Epithelial cell of proximal tubule (primary cell): ENCODE measurements at regions not wholly inside any gene's neighbourhood (a gene's known extent, or its start where the extent isn't known, plus 50 kb on each side); places are given as distances from the start of the nearest gene placed in this dataset.
"Not testable (repeated sequence)": the region's sequence is repeated elsewhere in the genome, so short reads cannot be mapped to it uniquely, and the experiment has no call there.

Experiments used
- DNase-seq: peaks from one replicate; pipeline ENCODE4 v3.0.0-alpha.2; 2011; ENCODE audit warnings: low read depth
- H3K4me3 ChIP-seq: 2 replicates; pipeline ENCODE4 v1.5.1; 2011; ENCODE audit warnings: low read depth, mild to moderate bottlenecking, low read length
- TF ChIP-seq, protein P1 (sequence below): conservative IDR thresholded peaks from 2 replicates; pipeline ENCODE4 v1.5.1; 2012; ENCODE audit warnings: low read depth, mild to moderate bottlenecking, low read length

DNA sequence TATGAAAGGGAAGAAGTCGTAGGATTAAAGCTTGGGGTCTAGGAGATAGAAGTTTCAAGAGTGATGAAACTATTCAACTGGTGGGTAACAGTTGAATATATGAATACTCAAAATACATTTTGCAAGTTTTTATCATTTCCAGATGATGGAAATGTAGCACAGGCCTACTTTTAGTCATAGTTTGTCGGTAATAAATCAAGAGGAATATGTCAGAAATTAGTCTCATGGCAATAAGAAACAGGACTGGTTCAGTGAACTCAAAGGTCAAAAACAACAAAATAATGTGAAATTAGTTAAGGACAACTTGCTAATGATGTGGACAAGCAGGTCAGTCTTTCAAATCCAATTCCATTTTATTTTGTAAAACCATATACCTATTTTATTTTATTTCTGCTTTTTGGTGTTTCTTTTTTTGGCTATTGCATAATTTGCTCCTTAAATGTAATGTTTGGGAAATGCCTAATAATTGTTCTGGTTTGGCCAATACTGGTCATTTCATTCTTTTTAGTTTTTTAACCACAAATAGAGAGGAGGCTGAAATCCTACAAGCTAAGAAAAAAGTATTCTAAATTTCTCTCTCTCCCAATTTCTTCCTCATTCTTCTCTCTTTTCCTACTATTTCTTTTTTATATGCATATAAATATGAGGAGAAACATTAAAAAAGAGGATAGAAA is 195.2 kb upstream of the ARHGEF26 start:
- no peak for DNase-seq
- TF ChIP-seq, protein P1, sequence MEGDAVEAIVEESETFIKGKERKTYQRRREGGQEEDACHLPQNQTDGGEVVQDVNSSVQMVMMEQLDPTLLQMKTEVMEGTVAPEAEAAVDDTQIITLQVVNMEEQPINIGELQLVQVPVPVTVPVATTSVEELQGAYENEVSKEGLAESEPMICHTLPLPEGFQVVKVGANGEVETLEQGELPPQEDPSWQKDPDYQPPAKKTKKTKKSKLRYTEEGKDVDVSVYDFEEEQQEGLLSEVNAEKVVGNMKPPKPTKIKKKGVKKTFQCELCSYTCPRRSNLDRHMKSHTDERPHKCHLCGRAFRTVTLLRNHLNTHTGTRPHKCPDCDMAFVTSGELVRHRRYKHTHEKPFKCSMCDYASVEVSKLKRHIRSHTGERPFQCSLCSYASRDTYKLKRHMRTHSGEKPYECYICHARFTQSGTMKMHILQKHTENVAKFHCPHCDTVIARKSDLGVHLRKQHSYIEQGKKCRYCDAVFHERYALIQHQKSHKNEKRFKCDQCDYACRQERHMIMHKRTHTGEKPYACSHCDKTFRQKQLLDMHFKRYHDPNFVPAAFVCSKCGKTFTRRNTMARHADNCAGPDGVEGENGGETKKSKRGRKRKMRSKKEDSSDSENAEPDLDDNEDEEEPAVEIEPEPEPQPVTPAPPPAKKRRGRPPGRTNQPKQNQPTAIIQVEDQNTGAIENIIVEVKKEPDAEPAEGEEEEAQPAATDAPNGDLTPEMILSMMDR: no peak
- H3K4me3 ChIP-seq: no peak overlapping the region

DNA sequence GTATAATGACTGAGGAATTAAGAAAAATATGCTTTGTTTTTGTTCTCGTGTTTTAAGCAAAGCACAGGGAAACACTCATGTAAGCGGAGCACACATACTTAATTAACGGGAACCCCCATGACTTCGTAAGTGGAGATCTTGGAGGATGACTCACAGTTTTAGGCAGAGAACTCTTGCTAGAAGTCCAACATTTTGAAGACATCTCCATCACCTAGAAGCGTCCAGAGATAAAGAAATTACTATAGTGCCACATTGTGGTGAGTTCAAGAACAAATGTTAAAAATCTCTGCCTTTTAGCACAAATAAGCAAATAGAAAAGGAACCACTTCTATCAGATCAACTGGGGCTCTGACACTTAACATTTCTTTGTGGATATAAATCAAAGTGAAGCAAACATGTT is 194.1 kb upstream of the ARHGEF26 start:
- H3K4me3 ChIP-seq: no peak overlapping the region
- DNase-seq: peak; percentile 38
- TF ChIP-seq, protein P1: peak; percentile 51

DNA sequence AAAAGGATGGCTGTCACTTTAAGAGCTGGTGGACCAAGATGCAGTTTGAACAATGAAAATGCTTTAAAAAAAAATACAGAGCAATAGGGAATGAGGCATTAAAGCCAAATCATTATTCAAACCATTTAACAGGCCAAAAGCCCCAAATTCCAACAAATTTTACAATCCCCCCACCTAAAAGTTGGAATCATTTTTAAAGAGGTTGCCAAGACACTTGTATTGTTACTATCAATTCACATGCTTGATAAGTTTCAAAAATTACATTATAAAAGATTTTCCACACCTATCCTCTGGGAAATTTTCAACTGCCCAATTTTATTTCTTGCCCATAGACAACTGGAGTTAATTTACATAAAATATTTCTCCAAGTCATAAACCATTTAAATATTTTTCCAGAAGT is 192.3 kb upstream of the ARHGEF26 start:
- no peak for DNase-seq
- no peak overlapping the region for H3K4me3 ChIP-seq
- TF ChIP-seq, protein P1: no peak

- not testable (repeated sequence) for H3K4me3 ChIP-seq, DNase-seq
Observed at GRCh38 chr3:153933481-153933880, 187.7 kb upstream of the ARHGEF26 start.

DNA sequence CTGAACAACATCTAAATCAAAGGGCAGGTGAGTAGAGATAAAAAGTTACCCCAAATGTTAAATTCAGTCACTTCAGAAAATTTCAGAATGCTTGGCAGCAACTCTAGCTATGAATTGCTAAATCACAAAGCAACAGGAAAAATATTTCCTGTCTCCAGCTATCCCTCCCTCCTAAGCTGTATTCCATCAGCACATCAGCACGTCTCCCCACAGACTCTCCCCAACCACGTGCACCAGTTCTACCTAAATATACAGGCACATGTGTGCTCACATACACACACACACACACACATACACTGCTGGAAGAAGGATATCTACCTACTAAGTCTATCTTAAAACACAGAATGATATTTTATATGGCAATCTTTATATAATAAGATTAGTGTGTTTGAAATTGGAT is 177.1 kb upstream of the ARHGEF26 start:
- no peak for DNase-seq
- TF ChIP-seq, protein P1: no peak
- H3K4me3 ChIP-seq: no peak overlapping the region

GRCh38 chr3:153951276-153951675 is 169.9 kb upstream of the ARHGEF26 start:
- DNase-seq: no peak
- TF ChIP-seq, protein P1: no peak
- no peak overlapping the region for H3K4me3 ChIP-seq

DNA sequence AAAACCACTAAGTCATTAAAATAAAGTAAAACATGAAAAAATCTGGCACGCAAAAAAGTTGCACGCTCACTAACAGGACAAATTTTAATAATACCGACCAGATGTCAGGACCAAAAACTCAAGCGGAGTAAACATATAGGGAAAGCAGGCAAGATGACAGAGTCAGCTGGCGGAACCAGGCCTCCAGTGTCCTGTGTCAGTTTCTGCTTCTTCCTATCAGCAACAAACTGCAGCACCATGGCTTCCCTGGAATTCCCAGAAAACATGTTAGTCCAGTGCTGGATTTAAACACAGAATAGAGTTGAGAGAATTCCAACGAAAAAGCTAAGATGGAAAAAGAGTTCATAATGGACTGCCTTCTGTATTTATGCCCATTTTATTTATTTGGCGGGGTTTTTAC is 169.1 kb upstream of the ARHGEF26 start:
- TF ChIP-seq, protein P1: no peak
- no peak overlapping the region for H3K4me3 ChIP-seq
- DNase-seq: no peak

DNA sequence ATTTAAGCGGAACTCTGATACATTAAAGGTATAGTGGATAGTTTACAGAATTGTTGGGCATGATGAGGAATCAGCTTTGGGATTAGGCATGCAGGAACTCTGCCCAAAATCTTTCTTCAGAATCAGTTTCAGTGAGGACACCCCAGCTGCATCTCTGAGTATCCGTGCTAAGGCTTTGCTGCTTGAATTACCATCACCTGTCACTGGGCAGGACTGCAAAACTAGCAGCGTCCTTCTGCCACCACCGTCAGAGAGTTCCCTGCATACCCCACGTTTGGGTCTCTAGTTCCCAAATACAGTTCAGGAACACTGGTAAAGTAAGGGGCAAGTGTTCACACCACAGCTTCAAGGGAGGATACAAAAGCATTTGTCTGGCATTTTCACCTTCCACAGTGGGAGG is 164.6 kb upstream of the ARHGEF26 start:
- no peak for DNase-seq
- TF ChIP-seq, protein P1: no peak
- H3K4me3 ChIP-seq: no peak overlapping the region
